Kidney (tissue), 13 donors: ENCODE measurements at regions not wholly inside any gene's neighbourhood (a gene's known extent, or its start where the extent isn't known, plus 50 kb on each side); places are given as distances from the start of the nearest gene placed in this dataset.
"Not testable (repeated sequence)": the region's sequence is repeated elsewhere in the genome, so short reads cannot be mapped to it uniquely, and the experiment has no call there.

Experiments used
- DNase-seq, 5 donors: peaks; one replicate each; pipeline ENCODE4 v3.0.0-alpha.2; 2013 to 2020
- FAIRE-seq: peaks from 2 replicates; lab custom pipeline; 2012; peaks lifted over from hg19 to GRCh38; lab: Jason Lieb, UNC
- H3K27ac ChIP-seq, 2 donors: one replicate each; pipeline ENCODE4 v1.7.0; 2013; ENCODE audit warnings: low read depth in 2 of 2, low read length in 2 of 2, inconsistent platforms in 1 of 2
- H3K27me3 ChIP-seq: one replicate; pipeline ENCODE4 v1.7.1; 2013; ENCODE audit warnings: low read length, inconsistent platforms; ENCODE audit not compliant: control insufficient read depth, insufficient read depth
- H3K36me3 ChIP-seq, 3 donors: one replicate each; pipeline versions ENCODE4 v1.7.0 to v1.7.1; 2013; ENCODE audit warnings: low read length in 3 of 3, control low read depth in 1 of 3, inconsistent platforms in 1 of 3; ENCODE audit not compliant: insufficient read depth in 3 of 3, control insufficient read depth in 2 of 3
- H3K4me1 ChIP-seq, 3 donors: one replicate each; pipeline versions ENCODE4 v1.7.0 to v1.7.1; 2013; ENCODE audit warnings: low read length in 3 of 3, inconsistent platforms in 1 of 3, low read depth in 1 of 3; ENCODE audit not compliant: control insufficient read depth in 2 of 3, insufficient read depth in 2 of 3
- H3K4me3 ChIP-seq, 3 donors: one replicate each; pipeline versions ENCODE4 v1.7.0 to v1.8.1; 2013; ENCODE audit warnings: low read length in 3 of 3, control low read depth in 1 of 3, inconsistent platforms in 1 of 3
- H3K9ac ChIP-seq, 3 donors: one replicate each; pipeline versions ENCODE4 v1.7.0 to v1.7.1; 2013; ENCODE audit warnings: low read length in 3 of 3, control low read depth in 1 of 3, inconsistent platforms in 1 of 3
- H3K9me3 ChIP-seq, 3 donors: one replicate each; pipeline versions ENCODE4 v1.7.0 to v1.7.1; 2013; ENCODE audit warnings: low read length in 3 of 3, control low read depth in 1 of 3, inconsistent platforms in 1 of 3; ENCODE audit not compliant: control insufficient read depth in 2 of 3, insufficient read depth in 1 of 3
- intact Hi-C: fragments of 100-400 bp; cut with DNase I; formaldehyde crosslinking; loops from one replicate; pipeline ENCODE4 v1.11.1; 2022
- TF ChIP-seq, protein P1 (sequence below): IDR thresholded peaks from 3 replicates; pipeline ENCODE4 v1.5.1; 2012; ENCODE audit warnings: mild to moderate bottlenecking, moderate library complexity, borderline replicate concordance; ENCODE audit not compliant: insufficient read depth; ENCODE audit errors: extremely low read depth
- donor health status: control.
- donor health status: control.
- donor health status: control.
- donor health status: control.
- donor health status: control.
- donor health status: DM: yes; HTN: yes; CAD: no.
- donor health status: Normal renal cell carcinoma (clear cell type).

DNA sequence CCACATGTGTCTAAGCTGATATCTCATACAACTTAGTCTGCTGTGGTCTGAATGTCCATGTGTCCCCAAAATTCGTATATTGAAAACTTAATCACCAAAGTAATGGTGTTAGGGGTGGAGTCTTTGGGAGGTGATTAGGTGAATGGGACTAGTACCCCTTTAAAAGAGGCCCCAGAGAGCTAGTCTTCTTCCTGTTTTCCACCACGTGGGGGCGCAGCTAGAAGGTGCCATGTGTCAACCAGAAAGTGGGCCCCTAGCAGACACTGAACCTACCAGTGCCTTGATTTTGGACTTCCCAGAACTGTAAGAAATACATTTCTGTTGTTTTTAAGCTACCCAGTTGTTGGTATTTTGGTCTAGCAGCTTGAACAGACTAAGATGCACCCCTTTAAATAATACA lies 86.6 kb downstream of the ASB1 start:
- intact Hi-C loops, result no loop called here
- H3K9ac ChIP-seq, result no peak overlapping the region
- DNase-seq, result peak in 2 of 5 donors; percentile 14 to 31

DNA sequence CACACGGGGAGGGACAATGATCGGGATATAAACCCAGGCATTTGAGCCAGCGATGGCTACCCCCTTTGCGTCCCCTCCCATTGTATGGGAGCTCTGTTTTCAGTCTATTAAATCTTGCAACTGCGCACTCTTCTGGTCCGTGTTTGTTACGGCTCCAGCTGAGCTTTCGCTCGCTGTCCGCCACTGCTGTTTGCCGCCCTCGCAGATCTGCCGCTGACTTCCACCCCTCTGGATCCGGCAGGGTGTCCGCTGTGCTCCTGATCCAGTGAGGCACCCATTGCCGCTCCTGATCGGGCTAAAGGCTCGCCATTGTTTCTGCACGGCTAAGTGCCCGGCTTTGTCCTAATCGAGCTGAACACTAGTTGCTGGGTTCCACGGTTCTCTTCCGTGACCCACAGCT lies 87.3 kb downstream of the ASB1 start:
- not testable (repeated sequence) for H3K27ac ChIP-seq

More for the DNA sequence above, 86.6 kb downstream of the ASB1 start:
- TF ChIP-seq, protein P1, sequence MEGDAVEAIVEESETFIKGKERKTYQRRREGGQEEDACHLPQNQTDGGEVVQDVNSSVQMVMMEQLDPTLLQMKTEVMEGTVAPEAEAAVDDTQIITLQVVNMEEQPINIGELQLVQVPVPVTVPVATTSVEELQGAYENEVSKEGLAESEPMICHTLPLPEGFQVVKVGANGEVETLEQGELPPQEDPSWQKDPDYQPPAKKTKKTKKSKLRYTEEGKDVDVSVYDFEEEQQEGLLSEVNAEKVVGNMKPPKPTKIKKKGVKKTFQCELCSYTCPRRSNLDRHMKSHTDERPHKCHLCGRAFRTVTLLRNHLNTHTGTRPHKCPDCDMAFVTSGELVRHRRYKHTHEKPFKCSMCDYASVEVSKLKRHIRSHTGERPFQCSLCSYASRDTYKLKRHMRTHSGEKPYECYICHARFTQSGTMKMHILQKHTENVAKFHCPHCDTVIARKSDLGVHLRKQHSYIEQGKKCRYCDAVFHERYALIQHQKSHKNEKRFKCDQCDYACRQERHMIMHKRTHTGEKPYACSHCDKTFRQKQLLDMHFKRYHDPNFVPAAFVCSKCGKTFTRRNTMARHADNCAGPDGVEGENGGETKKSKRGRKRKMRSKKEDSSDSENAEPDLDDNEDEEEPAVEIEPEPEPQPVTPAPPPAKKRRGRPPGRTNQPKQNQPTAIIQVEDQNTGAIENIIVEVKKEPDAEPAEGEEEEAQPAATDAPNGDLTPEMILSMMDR, result no peak
- peaks cover 0 to 13% (median 4%) of the 10 kb centered on the region in 3 donors for H3K9me3 ChIP-seq
- H3K27ac ChIP-seq, result no peak overlapping the region
- no peaks in the 10 kb centered on the region for H3K36me3 ChIP-seq
- FAIRE-seq, result no peak
- H3K4me3 ChIP-seq, result no peak overlapping the region
- H3K4me1 ChIP-seq, result no peaks in the 10 kb centered on the region
- H3K27me3 ChIP-seq, result no peaks in the 10 kb centered on the region

DNA sequence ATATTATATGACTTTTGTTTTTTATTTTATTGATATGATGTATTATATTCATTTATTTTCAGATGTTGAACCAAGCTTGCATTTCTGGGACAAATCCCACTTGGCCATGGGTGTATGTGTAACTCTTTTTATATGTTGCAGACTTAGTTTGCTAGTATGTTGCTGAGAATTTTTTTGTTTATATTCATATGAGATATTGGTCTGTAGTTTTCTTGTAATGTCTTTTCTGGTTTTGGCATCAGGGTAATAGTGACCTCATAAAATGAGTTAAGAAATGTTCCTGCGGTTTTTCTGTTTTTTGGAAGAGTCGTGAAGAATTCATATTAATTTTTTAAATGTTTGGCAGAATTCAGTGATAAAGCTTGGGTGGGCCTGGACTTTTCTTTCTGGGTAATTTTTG lies 88.7 kb downstream of the ASB1 start:
- Histone ChIP-seq H3K9me3 (peaks cover 2 to 13% (median 4%) of the 10 kb centered on the region in 3 donors), H3K27ac (no peak overlapping the region), H3K4me3 (no peak overlapping the region), H3K4me1 (no peaks in the 10 kb centered on the region), H3K27me3 (no peaks in the 10 kb centered on the region), H3K9ac (no peak overlapping the region), H3K36me3 (no peaks in the 10 kb centered on the region)
- no peak for FAIRE-seq
- no peak for DNase-seq
- TF ChIP-seq, protein P1, result no peak
- intact Hi-C loops, result no loop called here

More for the DNA sequence above, 87.3 kb downstream of the ASB1 start:
- H3K4me3 ChIP-seq, H3K36me3 ChIP-seq, H3K4me1 ChIP-seq, FAIRE-seq, intact Hi-C loops, H3K9ac ChIP-seq, H3K27me3 ChIP-seq: not testable (repeated sequence)
- DNase-seq, result peak in 1 of 5 donors; percentile 18
- H3K9me3 ChIP-seq, result peaks cover 0 to 13% (median 4%) of the 10 kb centered on the region in 3 donors

DNA sequence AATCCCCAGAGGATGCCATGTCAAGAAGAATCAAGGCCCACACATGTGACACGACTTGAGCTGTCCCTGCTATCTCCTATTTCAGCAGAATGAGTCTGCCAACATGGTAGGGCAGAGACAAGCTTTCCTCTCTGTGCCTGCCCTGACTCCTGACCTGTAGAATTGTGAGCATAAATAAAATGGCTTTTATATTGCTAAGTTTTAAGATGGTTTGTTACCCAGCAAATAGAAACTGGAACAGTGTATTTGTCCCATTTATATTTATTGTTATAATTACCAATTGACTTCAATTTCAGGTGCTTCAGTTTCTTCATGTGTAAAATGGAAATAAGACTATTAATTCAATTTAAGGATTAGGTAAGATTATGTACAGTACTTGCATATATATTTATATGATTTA lies 90.5 kb downstream of the ASB1 start:
- DNase-seq, result no peak
- intact Hi-C loops, result no loop called here
- TF ChIP-seq, protein P1, result no peak
- Histone ChIP-seq H3K36me3 (peaks cover 0 to 2% (median 0%) of the 10 kb centered on the region in 3 donors), H3K9ac (no peak overlapping the region), H3K27ac (no peak overlapping the region), H3K9me3 (peaks cover 4 to 13% (median 7%) of the 10 kb centered on the region in 3 donors), H3K4me1 (no peaks in the 10 kb centered on the region), H3K4me3 (no peak overlapping the region), H3K27me3 (no peaks in the 10 kb centered on the region)
- FAIRE-seq, result no peak
